ENCODE measurements at regions not wholly inside any gene's neighbourhood (a gene's known extent, or its start where the extent isn't known, plus 50 kb on each side); places are given as distances from the start of the nearest gene placed in this dataset.

- Histone ChIP-seq H3K36me3 (ENCODE audit: control insufficient read depth in 2 of 2, extremely low read depth in 1 of 2, insufficient read depth in 2 of 2, low read length in 2 of 2) (no peaks in the 10 kb centered on the region), H3K27ac (ENCODE audit: control insufficient read depth, insufficient read depth, low read length) (no peak overlapping the region), H3K9me3 (ENCODE audit: control insufficient read depth, low read depth, low read length) (no peaks in the 10 kb centered on the region), H4K20me1 (ENCODE audit: control insufficient read depth, extremely low read depth, insufficient read depth, low read length) (no peaks in the 10 kb centered on the region), H3K27me3 (ENCODE audit: control insufficient read depth, extremely low read depth, insufficient read depth, low read length) (no peaks in the 10 kb centered on the region), H3K4me2 (ENCODE audit: control insufficient read depth, extremely low read depth, insufficient read depth, low read depth, low read length) (no peak overlapping the region), H3K79me2 (ENCODE audit: control insufficient read depth, insufficient read depth, low read length) (no peaks in the 10 kb centered on the region), H3K9ac (ENCODE audit: control insufficient read depth, extremely low read depth, insufficient read depth, low read length) (no peak overlapping the region), H2AFZ (ENCODE audit: control insufficient read depth, low read length) (no peak overlapping the region), H3K4me1 (ENCODE audit: control insufficient read depth, extremely low read depth, insufficient read depth, low read length) (no peaks in the 10 kb centered on the region), H3K4me3 (ENCODE audit: control insufficient read depth in 2 of 3, extremely low read depth in 1 of 3, insufficient read depth in 2 of 3, low read depth in 1 of 3, low read length in 3 of 3) (no peak overlapping the region), H3K9me1 (ENCODE audit: control insufficient read depth, extremely low read depth, insufficient read depth, low read length) (no peaks in the 10 kb centered on the region)
- DNase-seq (ENCODE audit: low read depth, low spot score) (no peak), FAIRE-seq (no peak)
- TF ChIP-seq EZH2 (IDR thresholded peaks at IDR 0.05; ENCODE audit: low read length) (no peak), CTCF (optimal IDR thresholded peaks at IDR 0.05 in 1 of 3, IDR thresholded peaks at IDR 0.05 in 1 of 3, conservative IDR thresholded peaks at IDR 0.05 in 1 of 3; ENCODE audit: extremely low read depth in 1 of 3, insufficient read depth in 2 of 3, low read length in 3 of 3) (no peak)
- dilution Hi-C loops (cut with MboI; ENCODE audit: extremely low pct_ligation_motif_present, low sequenced_read_pairs), result no loop called here
Measured at GRCh38 chr2:167817422-167817821, 430.0 kb downstream of the STK39 start.

GRCh38 chr2:167816874-167817290, 430.5 kb downstream of the STK39 start:
- H2AFZ ChIP-seq (ENCODE audit: control insufficient read depth, low read length), result no peak overlapping the region
- H3K9me1 ChIP-seq (ENCODE audit: control insufficient read depth, extremely low read depth, insufficient read depth, low read length), result no peaks in the 10 kb centered on the region
- H3K27ac ChIP-seq (ENCODE audit: control insufficient read depth, insufficient read depth, low read length), result no peak overlapping the region
- H3K9me3 ChIP-seq (ENCODE audit: control insufficient read depth, low read depth, low read length), result no peaks in the 10 kb centered on the region
- H3K4me2 ChIP-seq (ENCODE audit: control insufficient read depth, extremely low read depth, insufficient read depth, low read depth, low read length), result no peak overlapping the region
- no peak for TF ChIP-seq CTCF (optimal IDR thresholded peaks at IDR 0.05 in 1 of 3, IDR thresholded peaks at IDR 0.05 in 1 of 3, conservative IDR thresholded peaks at IDR 0.05 in 1 of 3; ENCODE audit: extremely low read depth in 1 of 3, insufficient read depth in 2 of 3, low read length in 3 of 3)
- no peak for TF ChIP-seq EZH2 (IDR thresholded peaks at IDR 0.05; ENCODE audit: low read length)
- H3K4me3 ChIP-seq (ENCODE audit: control insufficient read depth in 2 of 3, extremely low read depth in 1 of 3, insufficient read depth in 2 of 3, low read depth in 1 of 3, low read length in 3 of 3), result no peak overlapping the region
- no peaks in the 10 kb centered on the region for H3K4me1 ChIP-seq (ENCODE audit: control insufficient read depth, extremely low read depth, insufficient read depth, low read length)
- DNase-seq (ENCODE audit: low read depth, low spot score) (no peak), FAIRE-seq (no peak)
- dilution Hi-C loops (cut with MboI; ENCODE audit: extremely low pct_ligation_motif_present, low sequenced_read_pairs), result no loop called here
- no peaks in the 10 kb centered on the region for H3K79me2 ChIP-seq (ENCODE audit: control insufficient read depth, insufficient read depth, low read length)
- no peaks in the 10 kb centered on the region for H4K20me1 ChIP-seq (ENCODE audit: control insufficient read depth, extremely low read depth, insufficient read depth, low read length)
- no peaks in the 10 kb centered on the region for H3K27me3 ChIP-seq (ENCODE audit: control insufficient read depth, extremely low read depth, insufficient read depth, low read length)
- no peak overlapping the region for H3K9ac ChIP-seq (ENCODE audit: control insufficient read depth, extremely low read depth, insufficient read depth, low read length)
- H3K36me3 ChIP-seq (ENCODE audit: control insufficient read depth in 2 of 2, extremely low read depth in 1 of 2, insufficient read depth in 2 of 2, low read length in 2 of 2), result no peaks in the 10 kb centered on the region

All from keratinocyte (primary cell).